Activated naive CD4-positive, alpha-beta T cell treated with anti-CD3 and anti-CD28 coated beads for 36 hours (primary cell): ENCODE measurements at regions not wholly inside any gene's neighbourhood (a gene's known extent, or its start where the extent isn't known, plus 50 kb on each side); places are given as distances from the start of the nearest gene placed in this dataset.
A peak's percentile ranks its signal among the peaks of the same experiment; 100 is the strongest.

ENCODE experiments used
- CTCF ChIA-PET: fragments of 350-600 bp; sonication (Branson Sonifier 250); formaldehyde crosslinking; loops from one replicate; lab custom pipeline; 2021; ENCODE audit warnings: antibody characterized with exemption; lab: Charles Lee
- DNase-seq: peaks from one replicate; pipeline ENCODE4 v3.0.0-alpha.2; 2020
- H3K27ac Mint-ChIP-seq: one replicate; pipeline ENCODE4 v1.8.0; 2021; ENCODE audit warnings: mild to moderate bottlenecking, mixed read lengths
- H3K27me3 Mint-ChIP-seq: one replicate; pipeline ENCODE4 v1.8.0; 2021; ENCODE audit warnings: low read depth, mixed read lengths
- H3K36me3 Mint-ChIP-seq: one replicate; pipeline ENCODE4 v1.8.0; 2021; ENCODE audit warnings: low read depth, mixed read lengths
- H3K4me1 Mint-ChIP-seq: one replicate; pipeline ENCODE4 v1.8.0; 2021; ENCODE audit warnings: low read depth, mixed read lengths
- H3K4me3 Mint-ChIP-seq: one replicate; pipeline ENCODE4 v1.8.0; 2021; ENCODE audit warnings: mild to moderate bottlenecking, moderate library complexity, mixed read lengths
- H3K9me3 Mint-ChIP-seq: one replicate; pipeline ENCODE4 v1.8.0; 2021; ENCODE audit warnings: mixed read lengths
- intact Hi-C: fragments of 100-400 bp; cut with micrococcal nuclease; formaldehyde crosslinking; loops from one replicate; pipeline ENCODE4 v1.15.1; 2023

GRCh38 chr5:34522599-34523386, 133.3 kb upstream of the RAI14 start:
- Mint-ChIP-seq H3K36me3 (no peaks in the 10 kb centered on the region), H3K9me3 (no peaks in the 10 kb centered on the region), H3K27me3 (peaks cover 3% of the 10 kb centered on the region), H3K4me1 (peaks cover 4% of the 10 kb centered on the region), H3K27ac (no peak overlapping the region), H3K4me3 (no peak overlapping the region)
- intact Hi-C loops = loop anchor here (1.0 to 5.0 kb wide), 7 partner anchors 12 to 481 kb away; partner anchors contain the start of gene TTC23L
- CTCF ChIA-PET = interaction anchor here (0.6 to 3.6 kb wide), 19 partner anchors 9 to 480 kb away, joined by 3 to 37 read pairs (median 4); no protein-coding TSS in a partner anchor
- peak; percentile 73 for DNase-seq

- H3K27ac Mint-ChIP-seq = no peak overlapping the region
- DNase-seq = no peak
- no peaks in the 10 kb centered on the region for H3K36me3 Mint-ChIP-seq
- H3K27me3 Mint-ChIP-seq = peaks cover 3% of the 10 kb centered on the region
- H3K4me3 Mint-ChIP-seq = no peak overlapping the region
- intact Hi-C loops = loop anchor here (1.0 to 5.0 kb wide), 7 partner anchors 11 to 480 kb away; partner anchors contain the start of gene TTC23L
- H3K4me1 Mint-ChIP-seq = peaks cover 4% of the 10 kb centered on the region
- H3K9me3 Mint-ChIP-seq = no peaks in the 10 kb centered on the region
- CTCF ChIA-PET = interaction anchor here (0.6 to 3.6 kb wide), 21 partner anchors 9 to 733 kb away, joined by 3 to 37 read pairs (median 4); no protein-coding TSS in a partner anchor
Observed at GRCh38 chr5:34523387-34523726, 132.8 kb upstream of the RAI14 start.

- Mint-ChIP-seq H3K27me3 (peaks cover 3% of the 10 kb centered on the region), H3K27ac (no peak overlapping the region), H3K4me1 (peaks cover 4% of the 10 kb centered on the region), H3K36me3 (no peaks in the 10 kb centered on the region), H3K9me3 (no peaks in the 10 kb centered on the region), H3K4me3 (no peak overlapping the region)
- no peak for DNase-seq
- intact Hi-C loops = loop anchor here (5.0 kb wide), 1 partner anchor 313 kb away; the partner anchor contains the start of gene TTC23L
- CTCF ChIA-PET = interaction anchor here (0.6 to 3.6 kb wide), 13 partner anchors 10 to 721 kb away, joined by 3 to 37 read pairs (median 6); no protein-coding TSS in a partner anchor
Observed at GRCh38 chr5:34524123-34524522, 132.0 kb upstream of the RAI14 start.

GRCh38 chr5:34525761-34526160, 130.4 kb upstream of the RAI14 start:
- intact Hi-C loops = no loop called here
- H3K27ac Mint-ChIP-seq = no peak overlapping the region
- H3K4me3 Mint-ChIP-seq = no peak overlapping the region
- CTCF ChIA-PET = interaction anchor here (3.0 to 3.6 kb wide), 2 partner anchors 371 to 477 kb away, joined by 14 to 37 read pairs; no protein-coding TSS in a partner anchor
- peaks cover 4% of the 10 kb centered on the region for H3K4me1 Mint-ChIP-seq
- no peak for DNase-seq
- H3K27me3 Mint-ChIP-seq = peaks cover 3% of the 10 kb centered on the region
- H3K36me3 Mint-ChIP-seq = no peaks in the 10 kb centered on the region
- H3K9me3 Mint-ChIP-seq = no peaks in the 10 kb centered on the region

GRCh38 chr5:34526682-34527305, 129.3 kb upstream of the RAI14 start:
- H3K9me3 Mint-ChIP-seq = no peaks in the 10 kb centered on the region
- peaks cover 4% of the 10 kb centered on the region for H3K4me1 Mint-ChIP-seq
- intact Hi-C loops = no loop called here
- no peaks in the 10 kb centered on the region for H3K27me3 Mint-ChIP-seq
- H3K36me3 Mint-ChIP-seq = no peaks in the 10 kb centered on the region
- no peak overlapping the region for H3K27ac Mint-ChIP-seq
- H3K4me3 Mint-ChIP-seq = no peak overlapping the region
- CTCF ChIA-PET = interaction anchor here (1.5 to 1.9 kb wide), 2 partner anchors 10 to 52 kb away, joined by 3 to 8 read pairs; no protein-coding TSS in a partner anchor
- no peak for DNase-seq

DNA sequence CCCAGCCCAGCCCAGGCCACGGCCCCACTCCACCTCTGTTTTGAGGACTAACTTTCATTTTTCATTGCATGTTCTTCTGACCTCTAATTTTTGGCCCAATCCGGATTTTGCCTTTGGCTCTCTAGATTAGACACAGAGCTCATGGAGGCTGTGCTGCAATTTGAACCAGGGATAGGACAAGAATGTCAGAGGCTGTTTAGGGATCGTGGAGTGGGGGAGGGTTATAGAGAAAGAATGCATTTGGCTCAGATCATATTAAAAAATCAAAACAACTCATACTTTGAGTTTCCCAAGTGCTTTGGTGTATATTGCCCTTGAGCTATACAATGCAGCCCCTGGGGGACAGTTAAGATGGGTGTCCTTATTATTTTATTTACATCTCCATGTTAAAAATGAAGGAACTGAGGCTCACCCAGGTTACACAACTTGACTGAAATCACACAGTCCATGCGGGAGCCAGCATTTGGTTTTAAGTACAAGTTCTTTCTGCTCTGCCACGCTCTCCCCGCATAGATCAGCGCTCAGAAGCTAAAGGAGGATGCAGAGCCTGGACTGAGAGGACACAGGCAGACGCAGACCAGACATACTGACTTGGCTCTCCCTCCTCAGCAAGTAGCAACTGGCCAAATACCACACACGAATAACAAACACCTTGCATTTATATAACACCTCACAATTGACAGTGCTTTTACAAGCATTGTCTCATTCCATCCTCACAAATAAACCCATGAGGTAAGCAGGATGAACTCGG, 126.4 kb upstream of the RAI14 start:
- Mint-ChIP-seq H3K36me3 (no peaks in the 10 kb centered on the region), H3K27me3 (no peaks in the 10 kb centered on the region), H3K4me1 (peaks cover 17% of the 10 kb centered on the region), H3K27ac (no peak overlapping the region), H3K9me3 (no peaks in the 10 kb centered on the region), H3K4me3 (no peak overlapping the region)
- intact Hi-C loops = loop anchor here (5.0 to 10.0 kb wide), 3 partner anchors 93 to 1305 kb away; partner anchors contain the start of genes BRIX1 and RAD1
- CTCF ChIA-PET = no interaction called here
- DNase-seq = no peak

DNA sequence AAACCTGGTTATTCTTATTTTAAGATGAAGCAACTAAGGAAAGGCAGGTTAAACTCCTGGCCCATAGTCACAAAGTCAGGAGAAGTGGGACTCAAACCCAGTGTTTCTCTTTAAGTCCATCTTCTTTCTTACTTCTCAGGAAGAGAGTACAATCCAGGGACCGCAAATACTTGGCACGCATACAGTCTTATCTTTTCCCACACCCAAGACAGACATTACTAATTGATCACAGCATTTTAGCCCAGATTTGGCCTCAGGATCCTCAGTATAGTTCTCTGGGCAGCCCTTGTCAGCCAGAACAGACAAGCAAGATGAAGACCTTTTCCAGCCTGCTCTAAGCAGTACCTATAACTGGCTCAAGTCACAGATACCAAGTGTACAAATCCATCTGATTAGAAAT, 125.5 kb upstream of the RAI14 start:
- H3K27me3 Mint-ChIP-seq = no peaks in the 10 kb centered on the region
- no peak overlapping the region for H3K27ac Mint-ChIP-seq
- intact Hi-C loops = loop anchor here (5.0 to 10.0 kb wide), 3 partner anchors 92 to 1304 kb away; partner anchors contain the start of genes BRIX1 and RAD1
- CTCF ChIA-PET = no interaction called here
- H3K4me3 Mint-ChIP-seq = no peak overlapping the region
- H3K4me1 Mint-ChIP-seq = peaks cover 22% of the 10 kb centered on the region
- H3K9me3 Mint-ChIP-seq = no peaks in the 10 kb centered on the region
- no peaks in the 10 kb centered on the region for H3K36me3 Mint-ChIP-seq
- no peak for DNase-seq

GRCh38 chr5:34531751-34532360, 124.3 kb upstream of the RAI14 start:
- H3K27ac Mint-ChIP-seq = no peak overlapping the region
- no peak overlapping the region for H3K4me3 Mint-ChIP-seq
- peaks cover 35% of the 10 kb centered on the region for H3K4me1 Mint-ChIP-seq
- H3K9me3 Mint-ChIP-seq = no peaks in the 10 kb centered on the region
- DNase-seq = no peak
- no peaks in the 10 kb centered on the region for H3K36me3 Mint-ChIP-seq
- intact Hi-C loops = loop anchor here (5.0 to 10.0 kb wide), 3 partner anchors 90 to 1303 kb away; partner anchors contain the start of genes BRIX1 and RAD1
- H3K27me3 Mint-ChIP-seq = no peaks in the 10 kb centered on the region
- CTCF ChIA-PET = interaction anchor here (0.6 to 1.4 kb wide), 2 partner anchors 9 to 367 kb away, joined by 3 read pairs; no protein-coding TSS in a partner anchor

DNA sequence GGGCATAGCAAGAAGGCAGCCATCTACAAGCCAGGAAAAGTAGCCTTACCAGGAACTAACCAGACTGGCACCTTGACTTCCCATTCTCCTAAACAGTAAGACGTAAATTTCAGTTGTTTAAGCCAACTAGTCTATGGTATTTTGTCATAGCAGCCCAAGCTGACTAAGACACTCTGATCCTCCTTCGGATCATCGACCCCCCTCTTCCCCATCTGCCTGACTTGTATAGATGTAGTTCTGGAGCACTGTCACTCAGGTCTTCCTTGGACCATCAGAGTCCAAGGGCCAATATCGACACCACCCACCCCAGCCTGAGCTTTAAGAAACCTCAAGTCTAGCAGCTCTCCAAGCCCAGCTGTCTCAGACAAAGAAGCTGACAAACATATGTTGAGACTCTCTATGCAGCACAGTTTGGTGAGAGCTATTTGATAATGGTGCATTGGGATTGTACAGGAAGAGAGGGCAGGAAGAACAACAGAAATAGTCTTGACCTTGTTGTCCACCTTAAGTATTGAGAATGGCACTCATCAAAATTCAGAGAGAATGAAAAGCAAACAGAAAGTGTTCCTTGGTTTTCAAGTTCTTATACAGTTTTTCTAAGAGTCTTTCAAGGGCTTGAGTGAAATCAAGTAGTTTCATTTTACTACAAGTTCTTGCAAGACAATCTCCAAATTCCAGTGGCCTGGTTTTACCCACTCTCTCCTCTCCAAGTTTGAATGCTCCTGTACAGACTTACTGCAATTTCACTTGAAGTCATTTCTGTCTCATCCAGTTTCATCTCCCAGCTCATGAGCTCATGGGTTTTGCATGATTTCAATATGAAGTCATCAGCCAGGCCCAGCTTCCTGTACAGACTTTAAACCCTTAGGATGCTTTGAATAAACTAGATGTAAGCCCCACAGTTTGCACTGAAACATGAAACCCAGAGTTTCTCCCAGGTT, 122.3 kb upstream of the RAI14 start:
- no peaks in the 10 kb centered on the region for H3K36me3 Mint-ChIP-seq
- H3K4me1 Mint-ChIP-seq = peaks cover 40% of the 10 kb centered on the region
- no peaks in the 10 kb centered on the region for H3K9me3 Mint-ChIP-seq
- DNase-seq = peak; percentile 60
- no peak overlapping the region for H3K4me3 Mint-ChIP-seq
- peak overlapping the region; percentile 87 for H3K27ac Mint-ChIP-seq
- intact Hi-C loops = loop anchor here (1.0 to 10.0 kb wide), 5 partner anchors 11 to 1301 kb away; partner anchors contain the start of genes BRIX1, RAD1 and TTC23L
- H3K27me3 Mint-ChIP-seq = peaks cover 5% of the 10 kb centered on the region
- CTCF ChIA-PET = interaction anchor here (1.4 to 1.9 kb wide), 3 partner anchors 10 to 364 kb away, joined by 4 to 6 read pairs (median 5); no protein-coding TSS in a partner anchor

DNA sequence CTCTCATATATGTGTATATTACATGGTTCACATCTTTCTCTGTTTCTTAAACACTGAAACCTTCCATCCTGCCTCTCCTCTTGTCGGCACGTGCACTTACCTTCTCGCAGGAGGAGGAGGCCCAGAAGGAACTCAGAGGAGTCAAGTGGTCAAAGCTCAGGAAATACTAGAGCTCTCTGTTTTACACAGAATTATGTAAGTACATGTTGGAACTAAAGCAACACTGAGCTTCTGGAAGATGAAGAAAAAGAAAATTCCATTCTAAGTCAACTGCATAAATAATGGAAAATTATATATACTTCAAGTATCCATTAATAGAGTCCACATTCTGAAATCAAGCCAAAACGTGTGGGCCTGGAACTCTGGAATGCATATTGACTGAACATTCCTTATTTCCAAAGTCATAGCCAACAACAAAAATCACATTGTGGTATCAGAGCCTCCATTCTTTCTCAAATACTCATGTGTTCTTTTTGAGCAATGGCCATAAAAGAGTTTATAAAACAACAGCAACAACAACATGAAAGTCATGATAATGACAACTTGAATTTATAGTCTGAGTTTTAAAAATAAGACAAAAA, 121.5 kb upstream of the RAI14 start:
- Mint-ChIP-seq H3K4me3 (no peak overlapping the region), H3K27me3 (peaks cover 10% of the 10 kb centered on the region), H3K4me1 (peaks cover 40% of the 10 kb centered on the region), H3K27ac (peak overlapping the region; percentile 87), H3K9me3 (no peaks in the 10 kb centered on the region), H3K36me3 (no peaks in the 10 kb centered on the region)
- no peak for DNase-seq
- intact Hi-C loops = loop anchor here (1.0 to 10.0 kb wide), 6 partner anchors 11 to 1300 kb away; partner anchors contain the start of genes BRIX1, RAD1 and TTC23L
- CTCF ChIA-PET = interaction anchor here (1.4 to 1.9 kb wide), 3 partner anchors 11 to 364 kb away, joined by 4 to 6 read pairs (median 5); no protein-coding TSS in a partner anchor
